HG03060 (cell line): ENCODE measurements at regions not wholly inside any gene's neighbourhood (a gene's known extent, or its start where the extent isn't known, plus 50 kb on each side); places are given as distances from the start of the nearest gene placed in this dataset.

Experiments used
- ATAC-seq: cut with Tn5 transposase; IDR thresholded peaks from one replicate; pipeline ENCODE4 v1.9.1; 2021; ENCODE audit warnings: low read depth, moderate number of reproducible peaks; ENCODE audit not compliant: unreplicated experiment

DNA sequence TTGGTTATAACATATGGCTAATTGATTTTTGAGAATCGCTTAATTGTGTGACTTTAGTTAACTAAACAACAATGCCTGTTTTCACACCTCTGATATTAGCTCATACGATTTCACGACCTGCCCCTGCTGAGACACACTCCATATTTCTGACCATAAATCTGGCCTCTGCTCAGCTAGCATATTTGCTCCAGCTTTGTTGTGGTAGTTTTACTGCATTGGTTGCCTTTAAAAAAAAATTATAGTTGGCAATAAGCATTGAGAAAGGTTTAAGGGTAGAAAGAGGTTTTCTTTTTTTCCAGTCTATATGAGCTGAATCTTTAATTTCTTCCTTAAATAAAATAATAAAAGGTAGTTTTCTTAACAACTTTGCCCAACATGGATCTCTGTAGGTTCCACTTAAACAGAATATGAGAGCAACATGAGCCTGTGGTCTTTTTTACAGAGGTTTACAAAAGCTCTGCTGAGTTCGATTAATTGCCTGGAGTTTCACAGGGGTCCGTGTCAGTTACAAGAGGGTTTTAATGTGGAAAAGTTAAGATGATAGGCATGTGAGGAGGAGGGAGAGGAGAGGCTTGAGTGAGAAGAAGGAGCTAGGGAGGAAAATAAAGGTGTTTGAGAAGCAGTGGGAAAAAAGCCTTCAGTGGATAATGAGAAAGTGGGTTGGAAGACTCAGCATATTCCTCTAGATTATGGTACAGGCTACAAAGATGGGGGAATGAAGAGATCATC is 318.2 kb downstream of the CXCL12 start:
- no peak for ATAC-seq

DNA sequence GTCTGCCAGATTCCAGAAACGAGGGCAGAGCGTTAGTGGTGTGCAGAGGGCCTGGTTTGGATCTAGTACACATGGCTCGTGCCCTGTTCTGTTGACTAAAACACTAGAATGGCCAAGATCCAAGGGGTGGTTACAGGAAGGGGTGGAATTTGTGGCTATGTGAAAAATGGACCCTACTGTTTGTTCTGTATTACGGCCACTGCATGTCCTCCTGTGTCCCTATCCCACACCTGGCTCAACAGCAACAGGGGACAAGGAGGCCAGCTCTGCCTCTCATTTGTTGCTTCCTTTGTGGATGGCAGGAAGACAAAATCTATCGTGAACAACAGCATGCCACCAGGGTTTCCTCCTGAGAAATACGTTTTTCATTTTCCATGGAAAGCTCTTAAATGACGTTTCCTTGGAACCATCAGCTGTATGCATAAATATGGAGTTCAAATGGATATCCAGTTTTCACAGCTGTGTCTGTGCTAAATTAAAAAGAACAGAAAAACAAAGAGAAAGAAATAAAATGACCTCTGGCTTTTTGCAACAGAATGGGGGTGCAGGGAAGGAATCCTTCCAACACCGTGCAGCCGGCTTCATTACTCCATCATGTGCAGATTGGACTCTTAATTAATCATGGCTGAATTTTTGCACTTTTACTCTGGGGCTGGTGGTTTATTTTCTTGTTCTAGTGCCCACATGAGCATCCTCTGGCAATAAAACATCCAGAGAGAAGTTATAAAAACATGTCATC is 318.9 kb downstream of the CXCL12 start:
- no peak for ATAC-seq

- ATAC-seq, result no peak
Measured at GRCh38 chr10:44064987-44065787, 319.7 kb downstream of the CXCL12 start.

DNA sequence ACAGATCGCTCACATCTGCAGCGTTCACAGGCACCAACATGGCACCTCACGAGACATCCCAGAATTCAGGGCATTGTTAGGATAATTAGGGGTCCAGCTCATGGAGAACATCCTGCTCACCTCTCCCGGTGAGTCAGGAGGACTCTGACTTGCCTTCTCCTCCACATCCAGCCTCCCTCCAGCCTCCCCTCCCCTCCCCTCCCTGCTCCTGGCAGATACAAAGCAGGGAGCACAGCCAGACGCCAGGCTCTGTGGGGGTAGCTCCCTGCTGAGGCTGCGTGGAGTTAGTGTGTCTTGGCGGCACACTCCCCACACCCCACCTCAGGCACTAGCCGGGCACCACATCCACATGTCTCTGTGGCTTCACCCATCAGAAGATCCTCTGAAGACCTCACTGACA is 320.6 kb downstream of the CXCL12 start:
- ATAC-seq, result no peak

DNA sequence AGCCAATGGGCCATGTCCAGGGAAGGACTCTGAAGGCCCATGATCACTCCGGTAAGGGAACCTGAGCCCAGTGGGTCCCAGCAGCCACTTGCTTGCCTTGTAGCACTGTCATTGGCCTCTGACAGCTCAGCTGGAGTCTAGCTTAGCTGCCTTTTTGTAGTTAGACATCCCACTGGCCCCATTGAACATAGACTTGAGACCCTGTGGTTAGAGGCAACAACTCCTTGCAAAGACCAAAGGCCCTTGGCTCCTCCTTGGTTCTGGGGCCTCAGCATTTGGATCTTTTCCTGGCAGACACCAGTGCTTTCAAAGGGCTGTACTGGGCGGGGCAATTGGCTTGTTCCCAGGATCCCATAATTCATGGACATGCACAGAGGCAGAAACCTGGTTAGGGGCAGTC is 321.2 kb downstream of the CXCL12 start:
- ATAC-seq, result no peak

GRCh38 chr10:44060719-44061118 is 324.2 kb downstream of the CXCL12 start:
- ATAC-seq, result no peak

DNA sequence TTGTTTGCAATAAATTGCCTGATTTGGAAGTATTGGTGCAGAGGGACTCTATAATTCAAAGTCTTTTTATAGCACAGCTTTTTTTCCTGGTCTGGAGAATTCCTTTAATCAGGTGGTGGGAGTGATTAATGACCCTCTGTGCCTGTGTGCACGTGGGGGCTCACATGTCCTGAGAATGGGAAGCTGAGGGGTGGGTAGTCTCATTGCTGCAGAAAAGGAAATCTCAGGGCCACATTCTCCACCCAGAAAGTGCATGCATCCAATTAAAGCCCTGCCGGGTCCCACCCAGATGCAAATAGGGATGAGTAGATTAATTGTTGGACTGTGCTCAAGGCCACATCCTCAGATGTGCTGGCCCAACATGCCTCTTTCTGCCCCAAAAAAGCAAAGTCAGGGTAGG is 324.7 kb downstream of the CXCL12 start:
- ATAC-seq, result no peak

DNA sequence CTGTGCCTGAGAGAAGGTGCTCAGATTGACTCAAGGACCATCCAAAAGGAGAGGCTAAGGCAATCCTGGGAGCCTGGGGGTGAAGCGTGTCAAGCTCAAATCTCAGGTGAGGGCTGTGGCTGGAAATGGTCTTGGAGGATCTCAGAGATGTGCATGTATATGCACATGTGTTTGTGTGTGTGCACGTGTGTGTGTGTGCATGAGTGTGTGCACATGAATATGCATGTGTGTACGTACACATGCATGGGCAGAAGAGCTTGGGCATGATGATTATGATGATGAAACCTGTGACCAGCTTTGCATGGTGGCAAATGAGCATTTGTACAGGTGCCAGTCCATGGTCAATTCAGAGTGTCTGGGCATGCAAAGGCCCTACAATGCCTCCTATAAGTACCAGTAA is 326.6 kb downstream of the CXCL12 start:
- ATAC-seq, result no peak

GRCh38 chr10:44056967-44057805 is 327.7 kb downstream of the CXCL12 start:
- ATAC-seq, result no peak

DNA sequence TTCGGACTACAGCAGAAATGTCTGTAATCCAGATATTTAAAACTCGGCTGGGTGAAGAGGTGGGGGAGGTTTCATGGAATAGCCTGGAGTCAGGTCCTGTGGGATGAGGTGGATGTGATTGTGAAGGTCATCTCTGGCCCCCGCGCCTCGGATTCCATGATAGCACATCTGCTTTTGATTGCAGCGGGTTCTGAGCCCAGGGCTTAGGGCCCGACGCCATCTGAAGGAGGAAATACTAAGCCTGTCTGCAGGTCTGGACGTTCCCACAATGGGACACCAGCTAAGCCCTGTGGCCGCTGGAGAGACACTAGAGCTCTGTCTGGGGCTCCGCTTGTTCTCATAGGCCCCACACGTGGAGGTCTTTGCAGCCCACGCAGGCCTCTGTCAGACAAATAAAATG is 328.7 kb downstream of the CXCL12 start:
- ATAC-seq, result no peak

GRCh38 chr10:44054046-44054445 is 330.9 kb downstream of the CXCL12 start:
- no peak for ATAC-seq

DNA sequence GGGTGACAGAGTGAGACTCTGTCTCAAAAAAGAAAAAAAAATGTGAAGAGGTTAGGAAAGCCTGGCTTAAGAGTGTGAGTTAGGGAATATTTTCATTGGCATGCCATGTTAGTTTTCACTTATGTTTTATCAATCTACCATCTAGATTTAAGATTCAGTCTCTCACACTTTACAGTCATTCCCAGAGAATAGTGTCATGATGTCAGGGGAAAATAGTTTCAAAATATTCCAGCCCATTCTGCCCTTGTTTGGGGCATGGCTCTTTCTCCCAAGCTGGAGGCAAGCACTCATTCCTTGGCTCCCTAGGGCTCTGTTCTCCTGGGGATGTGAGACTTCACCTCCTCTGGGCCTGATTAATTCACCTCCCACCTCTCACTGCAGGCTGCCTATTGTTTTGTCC is 331.5 kb downstream of the CXCL12 start:
- ATAC-seq, result no peak

- no peak for ATAC-seq
Measured at GRCh38 chr10:44051584-44052385, 333.1 kb downstream of the CXCL12 start.

- ATAC-seq, result no peak
Measured at GRCh38 chr10:44051091-44051490, 333.8 kb downstream of the CXCL12 start.

DNA sequence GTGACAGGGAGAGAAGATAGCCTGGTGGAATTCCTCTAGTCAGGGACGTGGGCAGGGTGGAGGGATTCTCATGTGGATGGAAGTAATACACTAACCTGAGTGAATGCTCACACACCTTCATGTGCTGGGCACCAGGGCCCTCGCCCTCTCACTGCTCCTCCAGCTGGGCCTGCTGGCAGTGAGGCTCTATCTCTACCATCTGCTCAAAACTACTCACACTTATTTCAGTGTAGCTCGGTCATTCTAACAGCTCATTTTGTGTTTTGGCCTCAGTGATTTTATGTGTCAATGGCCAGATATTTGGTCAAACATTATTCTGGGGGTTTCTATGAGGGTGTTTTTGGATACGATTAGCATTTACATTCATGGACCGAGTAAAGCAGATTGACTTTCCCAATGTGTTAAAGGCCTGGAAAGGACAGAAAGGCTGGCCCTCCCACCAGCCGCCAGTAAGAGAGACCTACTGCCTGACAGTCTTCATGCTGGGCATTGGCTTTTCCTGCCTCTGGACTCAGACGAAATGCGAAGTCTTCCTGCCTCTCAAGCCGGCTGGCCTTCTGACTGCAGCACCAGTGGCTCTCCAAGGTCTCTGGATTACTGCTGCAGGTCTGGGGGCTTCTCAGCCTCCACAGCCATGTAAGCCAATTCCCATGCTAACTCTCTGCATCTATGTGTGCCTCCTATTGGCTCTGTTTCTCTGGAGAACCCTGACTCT is 335.4 kb downstream of the CXCL12 start:
- ATAC-seq, result no peak

DNA sequence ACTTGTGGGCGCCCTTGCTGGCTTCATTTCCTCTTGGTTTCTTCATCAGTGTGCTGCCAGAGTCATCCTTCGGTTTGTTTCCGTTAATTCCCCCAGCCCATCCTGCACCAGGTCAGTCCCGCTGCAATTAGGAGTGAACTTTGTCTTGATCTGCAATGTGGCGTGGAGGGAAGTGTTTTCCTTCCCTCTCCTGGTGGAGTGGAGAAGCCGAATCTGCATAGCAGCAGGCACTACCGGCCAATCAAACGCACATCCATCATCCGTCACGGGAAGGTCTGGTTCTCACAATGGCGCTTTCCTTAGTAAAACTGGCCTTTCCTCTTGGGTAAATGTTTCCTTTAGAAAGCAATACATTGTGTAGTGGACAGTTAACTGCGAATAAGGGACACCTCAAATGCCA is 337.5 kb downstream of the CXCL12 start:
- no peak for ATAC-seq

- ATAC-seq, result no peak
Measured at GRCh38 chr10:44046605-44047004, 338.3 kb downstream of the CXCL12 start.

DNA sequence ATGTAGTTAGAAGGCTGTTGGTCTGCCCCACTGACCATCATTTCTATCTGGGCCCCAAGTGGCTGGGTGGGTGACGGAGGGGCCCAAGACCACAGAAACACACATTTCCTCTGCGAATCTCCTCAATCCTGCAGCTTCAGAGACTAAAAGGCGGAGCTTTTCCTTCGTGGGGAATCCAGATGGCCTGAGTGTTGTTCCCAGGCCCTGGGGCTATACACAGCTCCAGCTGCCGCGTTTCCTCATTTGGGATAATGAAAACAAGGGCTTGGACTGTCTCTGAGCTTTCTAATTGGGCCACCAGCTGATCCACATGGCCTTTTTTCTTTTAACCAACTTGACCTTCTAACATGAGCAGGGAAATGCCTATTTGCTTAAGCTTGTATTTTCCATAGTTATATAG is 339.9 kb downstream of the CXCL12 start:
- no peak for ATAC-seq

- no peak for ATAC-seq
Measured at GRCh38 chr10:44044549-44044948, 340.3 kb downstream of the CXCL12 start.
